ENCODE measurements at regions not wholly inside any gene's neighbourhood (a gene's known extent, or its start where the extent isn't known, plus 50 kb on each side); places are given as distances from the start of the nearest gene placed in this dataset.

GRCh38 chr11:15861256-15861655 lies 495.1 kb downstream of the SOX6 start:
- no peak for DNase-seq
- Histone ChIP-seq H3K9me3 (no peaks in the 10 kb centered on the region), H3K27me3 (no peaks in the 10 kb centered on the region), H3K27ac (no peak overlapping the region), H3K36me3 (no peaks in the 10 kb centered on the region), H3K4me1 (no peaks in the 10 kb centered on the region), H3K4me3 (no peak overlapping the region)
- TF ChIP-seq POLR2A (IDR thresholded peaks at IDR 0.05), result no peak
- TF ChIP-seq CTCF (IDR thresholded peaks at IDR 0.05), result no peak
- intact Hi-C loops (cut with DNase I; ENCODE audit: low total_unique reads), result no loop called here

GRCh38 chr11:15863411-15863810 lies 492.9 kb downstream of the SOX6 start:
- no peaks in the 10 kb centered on the region for H3K27me3 ChIP-seq
- intact Hi-C loops (cut with DNase I; ENCODE audit: low total_unique reads), result no loop called here
- H3K4me1 ChIP-seq, result no peaks in the 10 kb centered on the region
- H3K36me3 ChIP-seq, result no peaks in the 10 kb centered on the region
- no peak for DNase-seq
- no peaks in the 10 kb centered on the region for H3K9me3 ChIP-seq
- TF ChIP-seq CTCF (IDR thresholded peaks at IDR 0.05) (no peak), POLR2A (IDR thresholded peaks at IDR 0.05) (no peak)
- no peak overlapping the region for H3K27ac ChIP-seq
- H3K4me3 ChIP-seq, result no peak overlapping the region

- H3K27ac ChIP-seq, result no peak overlapping the region
- intact Hi-C loops (cut with DNase I; ENCODE audit: low total_unique reads), result no loop called here
Measured at GRCh38 chr11:15864026-15864805, 492.1 kb downstream of the SOX6 start.

GRCh38 chr11:15865212-15865987 lies 490.9 kb downstream of the SOX6 start:
- Histone ChIP-seq H3K4me1 (no peaks in the 10 kb centered on the region), H3K9me3 (no peaks in the 10 kb centered on the region), H3K27ac (no peak overlapping the region), H3K27me3 (no peaks in the 10 kb centered on the region), H3K4me3 (no peak overlapping the region), H3K36me3 (no peaks in the 10 kb centered on the region)
- DNase-seq, result no peak
- TF ChIP-seq POLR2A (IDR thresholded peaks at IDR 0.05) (no peak), CTCF (IDR thresholded peaks at IDR 0.05) (no peak)
- intact Hi-C loops (cut with DNase I; ENCODE audit: low total_unique reads), result no loop called here

More at GRCh38 chr11:15864026-15864805, 492.1 kb downstream of the SOX6 start:
- H3K27me3 ChIP-seq, result no peaks in the 10 kb centered on the region
- TF ChIP-seq POLR2A (IDR thresholded peaks at IDR 0.05) (no peak), CTCF (IDR thresholded peaks at IDR 0.05) (no peak)
- H3K9me3 ChIP-seq, result no peaks in the 10 kb centered on the region
- H3K36me3 ChIP-seq, result no peaks in the 10 kb centered on the region
- H3K4me3 ChIP-seq, result no peak overlapping the region
- DNase-seq, result no peak
- no peaks in the 10 kb centered on the region for H3K4me1 ChIP-seq

GRCh38 chr11:15867871-15868270 lies 488.5 kb downstream of the SOX6 start:
- no peak for DNase-seq

More at GRCh38 chr11:15867871-15868270, 488.5 kb downstream of the SOX6 start:
- Histone ChIP-seq H3K36me3 (no peaks in the 10 kb centered on the region), H3K4me3 (no peak overlapping the region), H3K27ac (no peak overlapping the region), H3K4me1 (no peaks in the 10 kb centered on the region), H3K9me3 (no peaks in the 10 kb centered on the region), H3K27me3 (no peaks in the 10 kb centered on the region)
- TF ChIP-seq POLR2A (IDR thresholded peaks at IDR 0.05) (no peak), CTCF (IDR thresholded peaks at IDR 0.05) (no peak)
- intact Hi-C loops (cut with DNase I; ENCODE audit: low total_unique reads), result no loop called here

All from uterus (tissue), 3 donors.